Spleen (tissue), 11 donors: ENCODE measurements at regions not wholly inside any gene's neighbourhood (a gene's known extent, or its start where the extent isn't known, plus 50 kb on each side); places are given as distances from the start of the nearest gene placed in this dataset.
A peak's percentile ranks its signal among the peaks of the same experiment; 100 is the strongest.

Experiments
- DNase-seq: peaks from one replicate; pipeline ENCODE4 v3.0.0-alpha.2; 2020
- H3K27ac ChIP-seq, 8 donors: fragments of 200-600 bp; sonication (generic) in 7 of 8; 1 replicate in 4 of 8; 2 replicates in 4 of 8; pipeline versions ENCODE4 v1.5.0 to v1.8.0; 2016 to 2021; ENCODE audit warnings: inconsistent platforms in 4 of 8, mild to moderate bottlenecking in 4 of 8, moderate library complexity in 1 of 8
- H3K27me3 ChIP-seq, 7 donors: fragments of 200-600 bp; sonication (generic) in 6 of 7; replicated peaks in 1 of 7; 1 replicate in 4 of 7; 2 replicates in 3 of 7; pipeline versions ENCODE4 v1.5.0 to v1.8.0; 2016 to 2021; ENCODE audit warnings: inconsistent platforms in 3 of 7, mild to moderate bottlenecking in 1 of 7
- H3K36me3 ChIP-seq, 6 donors: fragments of 200-600 bp; sonication (generic) in 5 of 6; 1 replicate in 4 of 6; 2 replicates in 2 of 6; pipeline versions ENCODE4 v1.5.0 to v1.8.0; 2016 to 2021; ENCODE audit warnings: inconsistent platforms in 2 of 6
- H3K4me1 ChIP-seq, 6 donors: fragments of 200-600 bp; sonication (generic) in 5 of 6; 1 replicate in 3 of 6; 2 replicates in 3 of 6; pipeline versions ENCODE4 v1.5.0 to v1.8.0; 2016 to 2021; ENCODE audit warnings: inconsistent platforms in 3 of 6
- H3K4me3 ChIP-seq, 8 donors: fragments of 200-600 bp; sonication (generic) in 7 of 8; 1 replicate in 4 of 8; 2 replicates in 4 of 8; pipeline versions ENCODE4 v1.5.0 to v1.8.0; 2016 to 2021; ENCODE audit warnings: inconsistent platforms in 4 of 8, mild to moderate bottlenecking in 4 of 8, moderate library complexity in 2 of 8
- H3K9me3 ChIP-seq, 8 donors: fragments of 200-600 bp; sonication (generic) in 7 of 8; 1 replicate in 4 of 8; 2 replicates in 4 of 8; pipeline versions ENCODE4 v1.5.0 to v1.8.0; 2016 to 2021; ENCODE audit warnings: inconsistent platforms in 4 of 8
- CTCF ChIP-seq, 11 experiments: fragments of 200-600 bp in 7 of 11; fragments of 450-650 bp in 4 of 11; sonication (generic) in 4 of 11; IDR thresholded peaks in 8 of 11; conservative IDR thresholded peaks in 3 of 11; 1 replicate in 7 of 11; 2 replicates in 4 of 11; pipeline versions ENCODE4 v1.4.0 to v1.8.0; 2016 to 2021; ENCODE audit warnings: antibody characterized with exemption in 11 of 11, inconsistent platforms in 4 of 11, mild to moderate bottlenecking in 1 of 11
- POLR2A ChIP-seq, 3 donors: fragments of 450-650 bp; IDR thresholded peaks; one replicate each; pipeline ENCODE4 v1.5.1; 2017; ENCODE audit warnings: antibody characterized with exemption in 3 of 3, mild to moderate bottlenecking in 1 of 3
- POLR2AphosphoS5 ChIP-seq, 3 donors: sonication (generic); formaldehyde crosslinking; IDR thresholded peaks; one replicate each; pipeline ENCODE4 v1.5.1; 2017; ENCODE audit warnings: antibody characterized with exemption in 3 of 3
- WGBS, 5 donors: extraction: QIAGEN DNeasy Blood & Tissue Kit in 3 of 5; methylation state at CpG; one replicate each; pipeline versions ENCODE4 v1.1.5 to v1.1.7; 2013 to 2018; 5-methylcytosine and 5-hydroxymethylcytosine counted together
- intact Hi-C: fragments of 100-400 bp; cut with DNase I; formaldehyde crosslinking; loops from one replicate; pipeline ENCODE4 v1.15.0; 2023; ENCODE audit warnings: low total_unique reads
- donor health status: healthy with polysubstance abuse.
- donor health status: DM: no; HTN: no; CAD: no; lungs with moderate emphysema.
- donor health status: DM: no; HTN: no; CAD: no.
- donor health status: Bipolar disorder and iron deficiency.
- donor health status: healthy.
- donor health status: DM: no; HTN: no; CAD: no.
- donor health status: DM: yes; HTN: yes; CAD: no.

GRCh38 chr7:35519971-35520809, 174.7 kb downstream of the HERPUD2 start:
- Histone ChIP-seq H3K36me3 (no peaks in the 10 kb centered on the region), H3K4me3 (no peak overlapping the region), H3K9me3 (no peaks in the 10 kb centered on the region), H3K4me1 (no peaks in the 10 kb centered on the region), H3K27me3 (peaks cover 0 to 13% (median 0%) of the 10 kb centered on the region in 7 donors), H3K27ac (no peak overlapping the region)
- intact Hi-C loops = no loop called here
- TF ChIP-seq CTCF (IDR thresholded peaks at IDR 0.05 in 8 of 11, conservative IDR thresholded peaks at IDR 0.05 in 3 of 11) = peak; percentile 47 to 87 (median 74)
- no peak for TF ChIP-seq POLR2A (IDR thresholded peaks at IDR 0.05)
- TF ChIP-seq POLR2AphosphoS5 (IDR thresholded peaks at IDR 0.05) = no peak
- DNase-seq = no peak
- 37 to 55% (median 41%) methylated on average over 12 to 14 of the region's 14 CpGs for WGBS, 5 donors

- Histone ChIP-seq H3K27me3 (peaks cover 0 to 13% (median 0%) of the 10 kb centered on the region in 7 donors), H3K4me3 (no peak overlapping the region), H3K4me1 (no peaks in the 10 kb centered on the region), H3K27ac (no peak overlapping the region), H3K36me3 (no peaks in the 10 kb centered on the region), H3K9me3 (no peaks in the 10 kb centered on the region)
- TF ChIP-seq POLR2AphosphoS5 (IDR thresholded peaks at IDR 0.05) = no peak
- no peak for TF ChIP-seq CTCF (IDR thresholded peaks at IDR 0.05 in 8 of 11, conservative IDR thresholded peaks at IDR 0.05 in 3 of 11)
- TF ChIP-seq POLR2A (IDR thresholded peaks at IDR 0.05) = no peak
- no peak for DNase-seq
- 66 to 81% (median 79%) methylated on average over 3 of the region's 3 CpGs for WGBS, 5 donors
- intact Hi-C loops = no loop called here
These were observed 176.2 kb downstream of the HERPUD2 start for GRCh38 chr7:35518767-35519166.

GRCh38 chr7:35516498-35516897, 178.4 kb downstream of the HERPUD2 start:
- TF ChIP-seq POLR2A (IDR thresholded peaks at IDR 0.05) (no peak), CTCF (IDR thresholded peaks at IDR 0.05 in 8 of 11, conservative IDR thresholded peaks at IDR 0.05 in 3 of 11) (no peak), POLR2AphosphoS5 (IDR thresholded peaks at IDR 0.05) (no peak)
- 76 to 95% (median 91%) methylated on average over 1 of the region's 1 CpG for WGBS, 5 donors
- no peak for DNase-seq
- Histone ChIP-seq H3K4me1 (no peaks in the 10 kb centered on the region), H3K27me3 (peaks cover 0 to 7% (median 0%) of the 10 kb centered on the region in 7 donors), H3K4me3 (no peak overlapping the region), H3K27ac (no peak overlapping the region), H3K36me3 (no peaks in the 10 kb centered on the region), H3K9me3 (no peaks in the 10 kb centered on the region)
- intact Hi-C loops = no loop called here

- Histone ChIP-seq H3K36me3 (no peaks in the 10 kb centered on the region), H3K4me3 (no peak overlapping the region), H3K9me3 (no peaks in the 10 kb centered on the region), H3K27me3 (peaks cover 0 to 5% (median 0%) of the 10 kb centered on the region in 7 donors), H3K4me1 (no peaks in the 10 kb centered on the region), H3K27ac (no peak overlapping the region)
- DNase-seq = no peak
- no peak for TF ChIP-seq CTCF (IDR thresholded peaks at IDR 0.05 in 8 of 11, conservative IDR thresholded peaks at IDR 0.05 in 3 of 11)
- no peak for TF ChIP-seq POLR2A (IDR thresholded peaks at IDR 0.05)
- TF ChIP-seq POLR2AphosphoS5 (IDR thresholded peaks at IDR 0.05) = no peak
- intact Hi-C loops = no loop called here
These were observed 181.1 kb downstream of the HERPUD2 start for GRCh38 chr7:35513828-35514227.
